ENCODE measurements at regions not wholly inside any gene's neighbourhood (a gene's known extent, or its start where the extent isn't known, plus 50 kb on each side); places are given as distances from the start of the nearest gene placed in this dataset.

DNA sequence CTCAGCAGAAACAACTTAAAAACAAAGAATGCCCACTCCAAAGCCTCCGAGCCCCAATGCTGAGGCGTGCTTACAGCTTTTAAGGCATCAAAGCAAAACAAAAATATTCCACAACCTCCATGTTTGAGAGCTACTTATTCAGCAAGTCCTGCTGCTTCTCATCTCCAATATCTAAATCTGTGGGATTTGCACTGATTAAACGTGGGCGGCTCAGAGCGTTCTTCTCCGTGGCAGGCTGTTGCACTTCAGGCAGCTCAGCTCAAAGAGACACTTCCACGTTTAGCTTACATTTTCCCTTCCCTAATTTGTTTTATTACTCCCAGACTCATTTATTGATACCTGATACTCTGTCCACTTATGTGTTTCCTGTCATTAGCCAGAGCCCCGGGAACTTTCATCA, 282.6 kb upstream of the MCTP2 start:
- H3K4me1 ChIP-seq = no peaks in the 10 kb centered on the region
- intact Hi-C loops (cut with DNase I; ENCODE audit: low total_unique reads) = no loop called here
- no peak overlapping the region for H3K4me3 ChIP-seq
- no peak overlapping the region for H3K27ac ChIP-seq
- TF ChIP-seq, protein P1, sequence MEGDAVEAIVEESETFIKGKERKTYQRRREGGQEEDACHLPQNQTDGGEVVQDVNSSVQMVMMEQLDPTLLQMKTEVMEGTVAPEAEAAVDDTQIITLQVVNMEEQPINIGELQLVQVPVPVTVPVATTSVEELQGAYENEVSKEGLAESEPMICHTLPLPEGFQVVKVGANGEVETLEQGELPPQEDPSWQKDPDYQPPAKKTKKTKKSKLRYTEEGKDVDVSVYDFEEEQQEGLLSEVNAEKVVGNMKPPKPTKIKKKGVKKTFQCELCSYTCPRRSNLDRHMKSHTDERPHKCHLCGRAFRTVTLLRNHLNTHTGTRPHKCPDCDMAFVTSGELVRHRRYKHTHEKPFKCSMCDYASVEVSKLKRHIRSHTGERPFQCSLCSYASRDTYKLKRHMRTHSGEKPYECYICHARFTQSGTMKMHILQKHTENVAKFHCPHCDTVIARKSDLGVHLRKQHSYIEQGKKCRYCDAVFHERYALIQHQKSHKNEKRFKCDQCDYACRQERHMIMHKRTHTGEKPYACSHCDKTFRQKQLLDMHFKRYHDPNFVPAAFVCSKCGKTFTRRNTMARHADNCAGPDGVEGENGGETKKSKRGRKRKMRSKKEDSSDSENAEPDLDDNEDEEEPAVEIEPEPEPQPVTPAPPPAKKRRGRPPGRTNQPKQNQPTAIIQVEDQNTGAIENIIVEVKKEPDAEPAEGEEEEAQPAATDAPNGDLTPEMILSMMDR (IDR thresholded peaks at IDR 0.05) = no peak
- TF ChIP-seq POLR2A (IDR thresholded peaks at IDR 0.05) = no peak
- no peak for DNase-seq
- no peaks in the 10 kb centered on the region for H3K9me3 ChIP-seq
- no peaks in the 10 kb centered on the region for H3K27me3 ChIP-seq
- no peaks in the 10 kb centered on the region for H3K36me3 ChIP-seq

DNA sequence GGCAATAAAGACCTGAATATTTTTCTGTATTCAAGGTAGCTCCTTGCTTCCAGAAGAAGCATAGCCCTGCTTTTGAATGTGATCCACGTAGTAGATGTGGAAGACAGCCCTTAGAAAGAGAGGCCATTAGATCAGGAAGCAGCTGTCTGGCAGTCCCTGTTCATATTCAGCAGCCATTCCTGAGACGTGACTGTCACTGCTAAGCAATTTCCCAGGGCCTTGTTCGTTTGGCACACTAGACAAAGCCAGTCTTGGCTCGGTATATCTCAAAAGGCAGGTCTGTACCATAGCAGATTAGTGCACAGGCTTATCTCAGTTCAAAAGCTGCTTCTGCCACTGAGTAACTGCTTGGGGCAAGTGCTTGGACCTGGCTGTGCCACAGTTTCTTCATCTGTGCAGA, 287.8 kb upstream of the MCTP2 start:
- Histone ChIP-seq H3K4me3 (no peak overlapping the region), H3K9me3 (no peaks in the 10 kb centered on the region), H3K27ac (no peak overlapping the region), H3K27me3 (no peaks in the 10 kb centered on the region), H3K36me3 (no peaks in the 10 kb centered on the region), H3K4me1 (no peaks in the 10 kb centered on the region)
- DNase-seq = no peak
- TF ChIP-seq, protein P1 (IDR thresholded peaks at IDR 0.05) = no peak
- no peak for TF ChIP-seq POLR2A (IDR thresholded peaks at IDR 0.05)
- intact Hi-C loops (cut with DNase I; ENCODE audit: low total_unique reads) = no loop called here

DNA sequence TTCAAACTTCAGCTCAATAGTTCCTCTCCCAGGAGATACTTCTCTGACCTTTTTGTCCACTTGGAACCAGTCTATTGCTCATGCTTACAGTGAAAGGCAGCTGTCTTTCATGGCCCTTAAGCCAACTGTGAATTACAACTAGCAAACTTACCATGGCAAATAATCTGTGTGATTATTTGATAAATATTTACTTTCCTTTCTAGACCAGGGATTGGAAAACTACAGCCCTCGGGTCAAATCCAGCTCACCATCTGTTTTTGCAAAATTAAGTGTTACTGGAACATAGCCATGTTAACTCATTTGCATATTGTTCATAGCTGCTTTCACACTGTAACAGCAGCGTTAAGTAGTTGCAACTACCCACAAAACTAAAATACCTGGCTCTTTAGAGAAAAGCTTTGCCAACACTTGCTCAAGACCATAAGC, 289.1 kb upstream of the MCTP2 start:
- Histone ChIP-seq H3K4me3 (no peak overlapping the region), H3K9me3 (no peaks in the 10 kb centered on the region), H3K27me3 (no peaks in the 10 kb centered on the region), H3K27ac (no peak overlapping the region), H3K36me3 (no peaks in the 10 kb centered on the region), H3K4me1 (no peaks in the 10 kb centered on the region)
- intact Hi-C loops (cut with DNase I; ENCODE audit: low total_unique reads) = no loop called here
- TF ChIP-seq, protein P1 (IDR thresholded peaks at IDR 0.05) = no peak
- TF ChIP-seq POLR2A (IDR thresholded peaks at IDR 0.05) = no peak
- no peak for DNase-seq

DNA sequence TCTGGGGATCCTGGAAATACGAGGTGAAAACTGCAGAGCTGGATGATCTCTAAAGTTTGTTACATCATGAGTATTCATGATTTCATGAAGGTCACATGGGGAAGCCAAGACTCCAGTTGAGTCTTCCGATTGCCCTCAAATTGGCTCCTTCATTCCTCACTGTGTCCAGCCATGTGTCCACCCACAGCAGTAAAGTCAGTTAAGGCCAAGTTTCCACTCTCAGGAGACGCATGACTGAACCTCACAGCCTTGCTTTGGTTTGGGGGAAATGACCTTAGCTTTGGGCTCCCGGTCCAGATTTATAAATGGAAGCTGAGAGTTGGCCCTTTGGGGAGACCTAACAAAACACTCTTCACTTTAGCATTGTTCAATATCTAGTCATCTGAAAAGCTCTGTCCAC, 289.7 kb upstream of the MCTP2 start:
- no peak for DNase-seq
- TF ChIP-seq POLR2A (IDR thresholded peaks at IDR 0.05) = no peak
- TF ChIP-seq, protein P1 (IDR thresholded peaks at IDR 0.05) = no peak
- no peaks in the 10 kb centered on the region for H3K36me3 ChIP-seq
- no peaks in the 10 kb centered on the region for H3K9me3 ChIP-seq
- no peak overlapping the region for H3K27ac ChIP-seq
- H3K4me3 ChIP-seq = no peak overlapping the region
- H3K27me3 ChIP-seq = no peaks in the 10 kb centered on the region
- H3K4me1 ChIP-seq = no peaks in the 10 kb centered on the region
- intact Hi-C loops (cut with DNase I; ENCODE audit: low total_unique reads) = no loop called here

DNA sequence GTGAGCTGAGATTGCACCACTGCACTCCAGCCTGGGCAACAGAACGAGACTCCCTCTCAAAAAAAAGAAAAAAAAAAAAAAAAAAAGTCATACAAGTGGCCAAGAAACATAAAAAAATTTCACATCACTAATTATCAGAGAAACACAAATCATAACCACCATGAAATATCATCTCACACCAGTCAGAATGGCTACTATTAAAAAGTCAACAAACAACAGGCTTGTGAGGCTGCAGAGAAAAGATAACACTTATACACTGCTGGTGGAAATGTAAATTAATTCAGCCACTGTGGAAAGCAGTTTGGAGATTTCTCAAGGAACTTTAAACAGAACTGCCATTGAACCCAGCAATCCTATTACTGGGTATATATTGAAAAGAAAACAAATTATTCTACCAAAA, 291.1 kb upstream of the MCTP2 start:
- Histone ChIP-seq H3K9me3 (no peaks in the 10 kb centered on the region), H3K27me3 (no peaks in the 10 kb centered on the region), H3K36me3 (no peaks in the 10 kb centered on the region), H3K27ac (no peak overlapping the region), H3K4me1 (no peaks in the 10 kb centered on the region), H3K4me3 (no peak overlapping the region)
- intact Hi-C loops (cut with DNase I; ENCODE audit: low total_unique reads) = no loop called here
- TF ChIP-seq, protein P1 (IDR thresholded peaks at IDR 0.05) = no peak
- DNase-seq = no peak

Measured in uterus (tissue), 3 donors.